HG02970 (cell line): ENCODE measurements at regions not wholly inside any gene's neighbourhood (a gene's known extent, or its start where the extent isn't known, plus 50 kb on each side); places are given as distances from the start of the nearest gene placed in this dataset.

ENCODE experiments used
- ATAC-seq: cut with Tn5 transposase; IDR thresholded peaks from one replicate; pipeline ENCODE4 v1.9.1; 2021; ENCODE audit warnings: mild to moderate bottlenecking, moderate library complexity, moderate number of reproducible peaks; ENCODE audit not compliant: unreplicated experiment, low FRiP score

DNA sequence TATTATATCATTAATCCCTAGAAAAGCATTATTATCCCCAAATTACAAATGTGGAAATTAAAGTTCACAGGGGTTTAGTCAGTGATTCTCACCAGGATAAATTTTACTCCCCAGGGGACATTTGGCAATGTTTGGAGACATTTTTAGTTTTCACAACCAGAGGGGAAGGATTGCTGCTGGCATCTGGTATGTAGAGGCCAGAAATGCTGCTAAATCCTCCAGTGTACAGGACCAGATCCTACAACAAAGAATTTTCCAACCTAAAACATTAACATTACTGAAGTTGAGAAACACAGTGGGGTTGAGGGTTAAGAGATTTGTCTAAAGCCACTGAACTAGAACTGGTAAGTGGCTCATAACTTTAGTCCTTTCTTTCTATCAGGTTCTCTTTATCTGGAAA is 162.0 kb upstream of the SYT6 start:
- ATAC-seq = no peak

DNA sequence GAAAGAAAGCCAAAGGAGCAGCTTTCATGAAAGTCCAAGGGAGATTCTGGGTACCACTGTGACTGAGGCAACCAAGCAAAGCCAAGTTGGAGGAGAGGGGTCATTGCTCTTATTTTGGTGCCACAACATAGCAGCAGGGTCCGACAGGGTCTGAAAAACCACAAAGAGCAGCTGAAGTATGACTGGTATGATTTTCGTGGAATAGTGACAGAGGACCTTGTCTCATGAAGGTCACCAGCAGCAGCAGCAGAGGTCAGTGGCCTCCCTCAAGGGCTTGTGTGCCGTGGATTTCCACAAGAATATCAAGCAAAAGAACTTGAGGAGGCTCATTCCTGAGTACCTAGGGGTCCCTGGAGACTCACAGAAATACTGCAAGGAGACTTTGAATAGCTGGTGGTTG is 160.9 kb upstream of the SYT6 start:
- no peak for ATAC-seq

DNA sequence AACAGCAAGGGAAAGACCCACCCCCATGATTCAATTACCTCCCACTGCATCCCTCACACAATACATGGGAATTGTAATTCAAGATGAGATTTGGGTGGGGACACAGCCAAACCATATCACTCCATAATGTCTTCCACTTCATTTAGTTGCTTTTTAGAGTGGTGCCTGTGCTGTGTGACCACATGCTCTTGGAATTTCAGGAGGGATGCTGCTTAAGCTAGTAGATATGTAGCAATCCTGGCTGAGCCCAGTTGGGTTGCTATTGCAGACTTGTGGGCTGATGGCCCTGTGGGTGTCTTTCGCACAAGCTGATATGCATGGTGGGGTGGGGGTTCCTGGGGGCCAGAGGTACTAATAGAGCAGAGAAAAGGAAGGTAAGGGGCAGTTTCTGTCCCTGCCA is 160.4 kb upstream of the SYT6 start:
- no peak for ATAC-seq

DNA sequence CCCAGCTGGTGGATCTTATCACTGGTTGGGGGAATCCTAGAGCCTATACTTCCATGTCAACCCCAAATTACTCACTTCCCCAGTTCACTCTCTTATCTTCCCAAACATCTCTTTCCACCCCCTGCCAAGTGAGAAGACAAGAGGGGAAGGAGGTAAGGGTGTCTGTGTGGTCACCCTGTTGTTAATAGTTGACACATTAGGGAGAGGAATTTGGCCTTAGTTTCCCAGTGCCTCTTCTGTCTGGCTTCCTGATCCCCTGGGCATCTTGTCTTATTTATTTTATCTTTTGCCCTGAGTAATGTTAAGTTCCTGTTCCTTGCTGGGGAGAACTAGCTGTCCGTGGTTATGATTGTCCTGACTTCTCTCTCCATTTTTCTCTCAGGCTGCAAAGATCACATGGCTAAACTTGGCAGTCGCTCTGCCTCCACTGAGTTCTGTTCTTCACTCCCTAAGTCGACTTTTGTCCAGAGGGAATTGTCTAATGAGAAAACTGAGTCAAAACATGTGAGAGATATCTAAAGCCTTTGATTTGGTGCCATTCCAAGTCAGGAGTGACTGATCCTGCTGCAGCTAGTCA is 157.1 kb upstream of the SYT6 start:
- no peak for ATAC-seq

DNA sequence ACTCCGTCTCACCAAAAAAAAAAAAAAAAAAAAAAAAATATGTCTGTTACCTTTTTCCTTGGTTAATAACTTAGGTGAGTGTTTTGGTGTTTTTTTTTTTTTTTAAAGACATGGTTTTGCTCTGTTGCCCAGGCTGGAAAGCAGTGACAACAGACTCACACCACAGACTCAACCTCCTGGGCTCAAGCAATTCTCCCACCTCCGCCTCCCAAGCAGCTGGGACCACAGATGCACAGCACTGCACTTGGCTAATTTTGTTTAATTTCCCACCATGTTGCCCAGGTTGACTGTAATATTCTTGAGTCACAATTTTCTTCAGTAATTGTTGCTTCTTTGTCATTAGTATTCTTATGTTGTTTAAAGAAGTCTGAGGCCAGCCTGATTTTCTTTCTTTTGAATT is 149.2 kb upstream of the SYT6 start:
- ATAC-seq = no peak

DNA sequence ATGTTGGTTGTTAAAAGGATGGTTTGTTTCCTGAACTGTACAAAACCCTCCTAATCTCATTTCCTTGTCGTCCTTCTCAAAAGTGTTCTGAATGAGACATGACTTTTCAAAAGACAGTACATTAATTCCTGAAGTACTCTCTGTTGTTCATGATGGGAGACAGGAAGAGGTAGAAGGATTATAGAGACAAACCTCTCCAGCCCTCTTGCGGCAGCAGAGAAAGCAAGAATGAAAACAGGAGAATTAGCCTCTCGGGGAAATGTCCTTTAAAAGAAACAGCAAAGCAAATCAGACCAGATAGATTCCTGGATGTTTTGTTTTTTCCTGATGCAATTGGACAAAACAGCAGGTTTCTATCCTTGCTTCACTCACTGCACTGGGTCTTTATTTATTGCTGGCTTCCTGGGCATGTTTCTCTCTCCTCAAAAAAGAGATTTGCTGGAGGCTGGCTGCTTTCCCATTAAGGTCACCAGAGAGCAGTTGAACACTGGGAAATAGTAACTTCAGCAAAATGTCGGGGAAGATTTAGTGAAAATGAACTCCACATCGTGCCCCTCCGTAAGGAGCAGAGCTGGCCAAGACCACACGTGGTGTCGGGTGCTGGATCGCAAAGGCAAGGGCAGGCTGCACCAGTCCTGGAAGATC is 145.8 kb upstream of the SYT6 start:
- no peak for ATAC-seq

DNA sequence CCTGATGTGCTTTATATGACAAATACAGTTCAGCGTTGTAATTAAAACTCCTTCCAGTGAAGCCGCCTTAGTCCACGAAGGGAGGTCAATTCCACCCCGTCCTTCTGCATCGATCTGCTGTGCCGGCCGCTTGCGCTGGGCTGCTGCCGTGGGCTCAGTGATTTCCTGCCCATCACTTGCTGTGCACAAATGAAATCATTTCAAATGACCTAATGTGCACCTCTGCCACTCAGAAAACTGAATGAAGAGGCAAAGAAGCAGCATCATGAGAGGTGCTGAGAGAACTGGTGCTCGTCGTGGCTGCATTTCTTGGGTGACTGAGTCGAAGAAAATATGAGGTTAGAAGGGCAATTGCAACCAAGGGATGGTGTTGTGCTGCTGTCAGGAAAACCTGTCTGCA is 144.3 kb upstream of the SYT6 start:
- no peak for ATAC-seq

DNA sequence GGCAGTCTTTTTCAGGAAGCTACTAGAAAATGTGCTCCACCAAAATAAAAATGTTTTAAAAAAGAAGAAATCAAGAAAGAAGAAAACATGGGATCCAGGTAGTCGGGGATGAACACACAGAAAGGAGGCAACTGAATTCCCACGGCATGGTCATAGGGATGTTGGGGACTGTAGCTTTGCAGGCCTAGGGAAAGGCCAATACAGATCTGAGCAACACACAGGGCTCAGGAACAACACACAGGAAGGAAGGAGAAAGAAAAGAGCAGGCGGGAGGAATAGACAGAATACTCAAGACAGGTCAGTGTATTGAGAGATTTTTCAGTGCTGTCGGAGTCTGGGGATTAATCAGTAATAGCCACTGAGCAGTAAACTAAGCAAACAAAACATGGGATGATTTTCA is 142.7 kb upstream of the SYT6 start:
- no peak for ATAC-seq

DNA sequence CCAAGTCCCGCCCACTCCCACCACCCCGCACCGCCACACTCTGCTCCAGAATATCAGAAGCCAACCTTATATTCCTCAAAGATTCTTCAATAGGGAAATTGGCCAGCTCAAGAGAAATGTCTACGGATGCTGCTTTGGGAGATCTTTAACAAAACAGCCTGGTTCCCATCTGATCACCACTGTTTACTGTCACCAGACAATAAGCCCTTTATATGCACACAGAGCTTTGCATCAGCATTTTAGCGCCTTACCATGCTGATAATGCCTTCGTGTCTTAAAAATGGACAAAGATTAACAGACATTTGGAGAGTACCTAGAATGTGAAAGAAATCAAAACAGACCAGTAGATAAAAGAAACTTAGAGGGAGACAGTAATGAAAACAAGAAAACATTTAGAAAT is 141.7 kb upstream of the SYT6 start:
- ATAC-seq = no peak

DNA sequence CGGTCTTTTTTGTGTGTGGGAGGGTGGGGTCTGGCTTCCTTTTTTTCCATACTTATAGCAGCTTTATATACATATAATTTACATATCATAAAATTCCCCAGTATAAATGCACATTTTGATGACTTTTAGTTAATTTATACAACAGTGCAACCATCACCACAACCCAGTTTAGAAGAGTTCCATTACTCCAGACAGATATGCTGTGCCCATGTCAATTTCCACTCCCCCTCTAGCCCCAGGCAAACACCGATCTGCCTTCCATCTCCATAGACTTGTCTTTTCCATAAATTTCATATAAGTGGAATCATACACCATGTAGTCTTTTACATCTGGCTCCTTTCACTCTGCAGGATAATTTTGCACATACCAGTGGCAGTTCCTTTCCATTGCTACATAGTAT is 139.2 kb upstream of the SYT6 start:
- no peak for ATAC-seq

DNA sequence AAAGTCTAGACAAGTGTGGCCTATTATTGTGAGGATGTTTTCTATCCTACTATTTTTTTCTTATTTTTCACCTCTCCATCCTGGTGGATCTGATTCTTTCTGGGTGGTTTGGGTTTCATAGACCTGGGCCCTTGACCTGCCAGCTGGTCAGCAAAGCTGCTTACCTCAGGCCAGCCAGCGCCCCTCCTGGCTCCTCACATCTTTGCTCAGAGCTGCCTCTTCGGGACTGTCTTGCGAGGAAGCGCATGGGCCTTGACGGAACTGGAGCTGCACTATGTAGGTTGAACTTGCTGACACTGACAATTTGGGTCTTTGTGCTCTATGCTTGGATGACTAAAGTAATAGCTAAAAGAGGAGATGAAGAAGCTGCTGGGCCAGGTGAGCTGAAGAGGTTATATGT is 138.5 kb upstream of the SYT6 start:
- ATAC-seq = no peak

DNA sequence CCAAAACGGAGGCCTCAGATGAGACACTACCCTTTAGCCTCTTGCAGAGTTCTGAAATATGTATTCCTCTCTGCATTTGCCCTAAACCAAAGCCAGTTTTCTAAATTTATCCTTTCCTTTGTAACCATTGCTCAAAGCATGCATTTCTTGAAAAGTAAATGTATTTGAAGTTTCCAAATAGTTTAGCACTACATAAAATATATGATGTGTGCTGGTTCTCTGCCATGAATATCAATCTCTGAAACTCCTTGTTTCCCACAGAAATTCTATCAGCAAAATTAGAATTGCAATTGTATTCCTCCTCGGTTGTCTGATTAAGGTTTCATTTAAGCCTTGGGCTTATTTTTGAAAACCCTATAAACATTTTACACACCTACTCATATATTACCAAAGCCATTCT is 137.1 kb upstream of the SYT6 start:
- no peak for ATAC-seq

DNA sequence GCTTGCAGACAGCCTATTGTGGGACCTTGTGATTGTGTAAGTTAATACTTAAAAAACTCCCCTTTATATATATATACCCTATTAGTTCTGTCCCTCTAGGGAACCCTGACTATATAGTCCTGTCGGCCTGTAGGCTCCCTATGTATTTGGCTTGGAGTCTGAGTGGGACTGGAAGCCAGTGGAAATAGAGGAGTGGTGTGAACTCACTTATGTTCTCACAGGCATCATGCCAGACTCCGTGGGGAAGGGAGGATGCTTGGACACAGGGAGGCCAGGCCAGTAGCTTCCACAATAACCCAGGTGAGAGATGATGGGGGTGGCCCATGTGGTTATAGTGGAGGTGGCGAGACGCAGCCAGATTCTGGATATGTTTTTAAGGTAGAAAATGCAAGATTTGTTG is 136.7 kb upstream of the SYT6 start:
- no peak for ATAC-seq

DNA sequence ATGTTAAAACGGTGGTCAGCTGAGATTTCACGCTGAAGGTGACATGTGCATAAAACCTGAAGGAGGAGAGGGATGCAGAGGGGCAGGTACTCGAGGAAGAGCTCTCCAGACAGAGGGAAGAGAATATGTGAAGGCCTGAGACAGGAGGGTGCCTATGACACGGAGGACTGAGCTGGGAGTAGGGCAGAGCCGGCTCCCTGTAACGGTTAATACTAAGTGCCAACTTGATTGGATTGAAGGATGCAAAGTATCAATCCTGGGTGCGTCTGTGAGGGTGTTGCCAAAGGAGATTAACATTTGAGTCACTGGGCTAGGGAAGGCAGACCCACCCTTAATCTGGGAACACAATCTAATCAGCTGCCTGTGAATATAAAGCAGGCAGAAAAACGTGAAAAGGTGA is 136.2 kb upstream of the SYT6 start:
- ATAC-seq = no peak

DNA sequence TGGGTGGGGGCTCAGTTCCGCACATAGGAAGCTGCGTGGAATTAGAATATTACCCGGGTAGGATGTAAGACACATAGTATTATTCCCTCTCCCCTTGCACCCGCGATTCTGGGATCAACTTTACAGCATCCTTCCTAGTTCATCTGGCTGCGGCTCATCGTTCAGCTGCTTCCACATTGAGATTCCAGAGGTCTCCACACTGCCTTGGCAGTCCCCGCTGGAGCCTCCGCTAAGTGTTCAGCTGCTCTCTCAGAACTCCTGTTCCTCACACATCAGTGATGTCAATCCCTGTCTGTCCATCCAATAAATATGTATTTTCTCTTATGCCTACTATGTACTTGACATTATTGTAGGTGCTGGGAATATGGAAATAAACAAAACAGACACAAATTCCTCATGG is 135.6 kb upstream of the SYT6 start:
- ATAC-seq = no peak

DNA sequence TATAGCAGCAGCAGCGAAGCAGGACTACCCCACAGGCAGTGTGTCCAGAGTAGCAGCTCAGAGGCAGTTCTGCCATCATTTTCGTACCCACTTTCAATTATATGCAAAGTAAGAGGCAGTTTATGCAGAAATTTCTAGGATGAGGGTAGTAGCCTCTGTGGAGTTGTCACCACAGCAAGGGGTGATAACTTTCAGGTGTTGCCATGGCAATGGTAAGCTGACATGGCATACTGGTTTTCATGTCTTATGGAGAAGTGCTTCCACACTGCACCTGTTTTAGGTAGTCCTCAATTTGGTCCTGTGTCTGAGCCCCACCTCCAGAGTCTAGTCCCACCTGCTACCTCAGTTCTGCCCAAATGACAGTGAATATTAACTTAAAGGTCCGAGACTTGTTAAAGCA is 133.3 kb upstream of the SYT6 start:
- no peak for ATAC-seq

DNA sequence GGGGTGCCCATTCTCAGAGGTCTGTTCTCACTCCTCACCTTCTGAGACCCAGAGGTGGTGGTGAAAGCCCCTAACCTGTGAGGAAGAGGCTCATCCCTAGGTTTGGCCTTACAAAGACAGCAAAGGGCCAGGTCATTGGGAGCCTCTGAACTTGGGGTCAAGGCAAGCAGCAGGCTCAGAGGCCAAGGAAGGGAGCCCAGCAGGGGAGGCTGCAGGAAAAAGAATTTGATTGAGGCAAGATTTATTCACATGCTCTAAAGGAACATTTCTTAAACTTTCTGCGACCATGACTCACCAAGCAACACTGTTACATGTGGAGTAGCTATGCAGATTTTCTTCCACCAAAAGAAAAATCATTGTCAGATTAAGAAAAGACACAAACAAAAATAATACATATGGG is 132.5 kb upstream of the SYT6 start:
- no peak for ATAC-seq

DNA sequence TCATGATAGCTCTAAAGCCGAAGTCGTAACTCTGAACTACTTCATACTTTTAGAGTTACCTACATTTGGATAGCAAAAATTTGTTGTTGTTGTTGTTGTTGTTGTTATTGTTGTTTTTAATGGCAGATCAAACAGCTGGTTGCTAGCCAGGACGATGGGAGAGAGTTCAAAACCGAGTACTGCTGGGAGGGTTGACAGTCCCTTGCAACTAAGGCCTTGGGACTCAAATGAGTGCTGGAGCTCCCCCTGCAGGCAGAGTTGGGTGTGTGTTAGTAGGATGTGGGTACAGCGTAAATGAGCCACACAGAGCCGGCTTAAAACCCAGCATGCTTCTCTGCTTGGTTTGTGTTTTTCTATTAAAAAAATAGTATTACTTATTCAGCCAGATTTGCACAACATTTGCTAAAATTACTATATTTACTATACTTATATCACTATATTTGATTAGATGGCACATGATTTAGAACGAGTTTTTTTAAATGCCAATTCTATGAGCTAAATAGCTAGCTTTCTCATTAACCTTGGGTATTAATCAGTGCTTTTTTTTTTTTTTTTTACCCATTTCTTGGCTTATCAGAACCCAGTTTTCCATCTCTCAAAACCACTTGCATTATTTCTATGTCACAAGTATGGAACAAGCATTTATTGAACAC is 129.2 kb upstream of the SYT6 start:
- ATAC-seq = peak; percentile 56

DNA sequence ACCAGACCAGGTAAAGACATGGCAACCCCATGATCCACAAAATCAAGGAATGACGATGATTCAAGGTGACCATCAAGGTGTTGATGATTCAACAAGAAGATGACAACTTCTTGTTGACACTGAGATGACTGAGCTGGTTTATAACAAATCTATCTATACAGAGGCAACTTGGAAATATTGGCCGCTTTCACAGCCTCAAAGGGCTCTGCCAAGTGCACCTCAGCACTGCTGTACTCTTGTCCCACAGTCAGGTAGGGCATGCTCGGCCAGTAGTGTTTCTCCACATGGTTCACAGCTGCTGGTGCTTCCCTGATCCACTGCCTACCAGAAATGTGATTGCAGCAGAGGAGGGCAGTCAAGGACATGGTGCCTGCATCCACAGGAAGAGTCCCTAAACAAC is 125.2 kb upstream of the SYT6 start:
- ATAC-seq = no peak

DNA sequence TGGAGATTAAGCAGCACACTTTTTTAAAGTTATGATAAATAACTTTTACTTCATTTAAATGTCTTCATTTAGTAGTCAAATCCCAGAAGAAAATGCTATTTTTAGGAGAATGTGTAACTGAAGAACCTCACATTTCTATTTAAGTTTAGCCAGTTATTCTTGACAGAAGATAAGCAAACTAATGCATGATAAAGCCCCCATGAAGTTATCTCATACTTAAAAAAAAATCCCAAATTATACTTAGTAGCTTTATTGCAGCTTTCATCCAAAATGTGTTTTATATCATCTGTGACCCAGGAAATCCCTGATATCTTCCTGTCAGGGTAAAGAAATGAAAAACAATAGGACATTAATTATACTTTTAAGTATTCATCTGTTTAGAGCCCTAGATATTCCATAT is 124.8 kb upstream of the SYT6 start:
- no peak for ATAC-seq

DNA sequence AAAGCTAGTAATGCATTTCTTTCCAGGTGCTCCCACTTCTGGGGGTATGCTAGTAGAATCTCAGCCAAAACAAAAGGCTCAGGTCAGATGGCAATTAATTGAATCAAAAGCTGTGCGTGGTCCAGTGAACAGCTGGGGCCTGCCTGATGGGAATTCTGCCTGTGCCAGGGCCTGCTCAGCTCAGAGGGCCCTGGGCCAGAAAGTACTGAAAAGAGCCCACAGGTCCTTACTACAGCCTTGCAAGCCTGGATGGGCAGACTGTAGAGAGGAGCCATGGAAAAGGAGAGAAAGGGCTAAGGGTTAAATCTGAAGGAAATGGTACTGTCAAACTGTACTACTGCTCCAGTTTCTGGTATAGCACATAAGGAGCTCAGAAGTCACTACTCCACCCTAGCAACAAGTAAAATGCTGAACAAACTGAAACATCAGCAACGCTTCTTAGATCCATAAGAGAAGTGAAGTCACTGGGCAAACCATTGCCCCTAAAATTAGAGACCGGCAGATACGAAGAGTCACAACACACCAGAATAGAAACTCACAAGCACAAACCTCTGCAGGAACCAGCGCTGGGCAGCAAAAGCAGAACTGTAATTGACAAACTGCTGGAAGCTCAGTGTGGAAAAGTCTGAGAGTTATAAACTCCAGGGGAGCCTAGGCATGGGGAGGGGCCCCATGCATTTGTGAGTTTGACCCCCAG is 121.1 kb upstream of the SYT6 start:
- no peak for ATAC-seq

DNA sequence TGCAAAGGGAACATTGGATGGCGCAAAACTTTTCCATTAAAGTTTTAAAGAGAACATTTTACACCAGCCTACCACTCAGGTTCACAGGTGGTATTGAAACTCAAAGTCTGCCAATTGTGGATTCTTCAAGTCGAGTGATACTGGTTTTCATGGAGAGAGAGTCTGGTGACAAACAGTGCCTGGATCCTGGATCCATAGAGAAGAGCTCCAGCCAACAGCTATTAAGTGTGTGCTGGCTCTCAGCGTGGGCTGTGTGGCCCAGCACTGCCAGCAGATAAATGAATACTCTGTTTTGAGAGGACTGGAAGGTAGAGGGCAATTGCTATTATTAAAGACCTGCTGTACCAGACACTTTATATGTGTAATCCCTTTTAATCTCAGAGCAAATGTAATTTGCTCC is 118.9 kb upstream of the SYT6 start:
- no peak for ATAC-seq
